Germinal center (tissue), 1 donor: ENCODE measurements at regions not wholly inside any gene's neighbourhood (a gene's known extent, or its start where the extent isn't known, plus 50 kb on each side); places are given as distances from the start of the nearest gene placed in this dataset.
"Not testable (repeated sequence)": the region's sequence is repeated elsewhere in the genome, so short reads cannot be mapped to it uniquely, and the experiment has no call there.

Experiments
- DNase-seq: peaks from one replicate; pipeline ENCODE4 v3.0.0; 2012; ENCODE audit warnings: mixed read lengths, low spot score

DNA sequence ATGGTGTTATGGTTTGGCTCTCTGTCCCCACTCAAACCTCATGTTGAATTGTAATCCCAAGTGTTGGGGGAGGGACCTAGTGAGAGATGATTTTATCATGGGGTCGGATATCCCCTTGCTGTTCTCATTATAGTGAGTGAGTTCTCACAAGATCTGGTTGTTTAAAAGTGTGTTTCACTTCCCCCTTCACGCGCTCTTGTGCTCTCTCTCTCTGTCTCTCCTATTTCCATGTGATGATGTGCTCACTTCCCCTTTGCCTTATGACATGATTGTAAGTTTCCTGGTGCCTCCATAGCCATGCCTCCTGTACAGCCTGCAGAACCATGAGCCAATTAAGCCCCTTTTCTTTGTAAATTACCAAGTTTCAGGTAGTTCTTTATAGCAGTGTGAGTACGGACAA lies 765.1 kb downstream of the KCNA4 start:
- DNase-seq, result no peak

DNA sequence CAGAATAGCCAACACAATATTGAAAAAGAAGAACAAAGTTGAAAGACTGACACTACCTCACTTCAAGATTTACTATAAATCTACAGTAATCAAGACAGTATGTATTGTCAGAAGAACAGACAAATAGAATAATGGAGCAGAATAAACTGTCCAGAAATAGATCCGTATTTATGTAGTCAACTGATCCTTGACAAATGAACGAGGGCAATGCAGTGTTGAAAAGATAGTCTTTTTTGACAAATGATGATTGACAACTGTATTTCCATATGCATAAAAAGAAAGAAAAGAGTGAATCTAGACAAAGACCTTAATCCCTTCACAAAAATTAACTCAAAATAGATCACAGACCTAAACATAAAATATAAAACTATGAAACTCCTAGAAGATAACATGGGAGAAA lies 767.1 kb downstream of the KCNA4 start:
- no peak for DNase-seq

DNA sequence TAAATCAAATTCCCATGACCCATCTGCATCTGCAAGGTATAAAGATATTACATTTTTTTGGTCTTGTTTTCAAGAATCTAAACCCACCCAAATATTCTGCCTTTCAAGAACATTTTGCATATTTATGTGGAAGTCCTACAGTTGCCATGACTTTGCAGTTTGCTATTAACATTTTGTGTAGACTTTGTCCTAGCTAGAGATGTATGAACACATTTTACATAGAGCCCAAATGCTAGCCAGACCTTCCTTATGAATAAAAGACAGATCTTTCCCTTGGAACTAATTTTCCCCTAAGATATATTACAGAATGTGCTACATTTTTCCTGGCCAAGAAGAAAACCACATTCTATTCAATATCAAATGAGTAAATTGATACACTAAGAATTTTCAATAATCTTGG lies 772.5 kb downstream of the KCNA4 start:
- DNase-seq, result no peak

GRCh38 chr11:29243616-29244015 lies 773.2 kb downstream of the KCNA4 start:
- no peak for DNase-seq

- no peak for DNase-seq
Observed at GRCh38 chr11:29231991-29232390, 784.8 kb downstream of the KCNA4 start.

DNA sequence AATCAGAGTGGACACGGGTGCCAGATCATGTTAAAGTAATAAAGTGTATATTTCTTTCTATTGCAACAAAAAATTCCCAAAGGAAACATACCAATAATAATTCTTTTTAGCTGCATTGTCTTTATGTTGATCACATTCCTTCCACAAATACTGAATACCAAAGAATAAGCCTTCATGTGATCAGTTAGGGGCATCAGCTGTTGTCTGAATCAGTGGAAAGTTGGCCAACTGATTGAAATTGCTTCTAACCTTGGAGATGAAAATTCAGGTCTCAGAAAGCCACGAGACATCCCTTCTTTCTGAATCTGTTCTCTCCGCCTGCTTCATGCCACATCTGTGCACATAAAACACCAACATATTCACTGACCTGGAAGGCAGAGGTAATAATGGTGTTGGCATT lies 785.2 kb downstream of the KCNA4 start:
- no peak for DNase-seq

GRCh38 chr11:29227811-29228210 lies 789.0 kb downstream of the KCNA4 start:
- DNase-seq, result no peak

DNA sequence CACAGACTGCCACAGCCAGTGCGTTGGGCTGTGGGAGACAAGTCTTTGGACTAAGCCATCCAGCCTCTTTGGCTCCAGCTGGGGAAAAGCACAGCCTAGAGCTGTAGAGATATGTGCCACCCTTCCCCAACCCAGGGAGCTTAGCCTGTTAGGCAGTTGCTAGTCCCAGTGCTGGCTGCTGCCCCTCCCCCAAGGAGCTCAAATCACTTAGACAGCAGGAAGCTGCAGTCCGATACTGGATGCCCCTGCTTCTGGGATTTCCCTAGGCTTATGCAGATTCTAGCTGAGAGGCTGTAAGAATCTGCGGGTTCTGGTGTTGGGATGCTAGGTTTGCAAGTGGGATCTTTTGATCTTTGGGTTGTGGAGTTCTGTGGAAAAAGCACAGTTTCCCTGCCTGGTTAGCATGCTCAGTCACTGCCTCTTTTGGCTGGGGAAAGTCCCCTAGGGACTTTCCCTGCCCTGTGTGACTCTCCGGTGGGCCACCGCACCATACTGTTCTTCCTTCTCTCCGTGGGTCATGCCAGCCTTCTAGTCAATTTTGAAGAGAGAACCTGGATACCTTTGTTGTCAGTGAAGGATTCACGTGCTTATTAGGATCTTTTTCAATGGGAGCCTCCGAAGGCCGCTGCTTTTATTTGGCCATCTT lies 792.0 kb downstream of the KCNA4 start:
- no peak for DNase-seq

- not testable (repeated sequence) for DNase-seq
Observed at GRCh38 chr11:29219531-29219930, 797.3 kb downstream of the KCNA4 start.

DNA sequence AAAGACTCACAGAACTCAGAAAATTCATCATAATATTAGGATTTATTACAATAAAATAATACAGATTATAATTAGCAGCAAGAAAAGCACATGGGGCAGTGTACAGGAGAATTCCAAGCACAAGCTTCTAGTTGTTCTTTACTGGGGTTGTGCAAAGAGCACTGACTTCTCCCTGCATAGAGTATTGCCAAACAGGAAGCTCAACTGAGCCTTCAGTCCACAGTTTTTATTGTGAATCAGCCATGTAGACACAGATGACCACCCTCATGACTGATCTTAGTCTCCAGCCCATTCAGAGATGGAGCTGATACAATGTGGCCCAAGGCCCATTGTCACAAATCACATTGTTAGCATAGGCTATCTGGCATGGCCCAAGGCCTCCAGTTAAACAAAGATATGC lies 798.9 kb downstream of the KCNA4 start:
- no peak for DNase-seq

- no peak for DNase-seq
Observed at GRCh38 chr11:29214833-29215232, 802.0 kb downstream of the KCNA4 start.

GRCh38 chr11:29211202-29211601 lies 805.6 kb downstream of the KCNA4 start:
- no peak for DNase-seq

DNA sequence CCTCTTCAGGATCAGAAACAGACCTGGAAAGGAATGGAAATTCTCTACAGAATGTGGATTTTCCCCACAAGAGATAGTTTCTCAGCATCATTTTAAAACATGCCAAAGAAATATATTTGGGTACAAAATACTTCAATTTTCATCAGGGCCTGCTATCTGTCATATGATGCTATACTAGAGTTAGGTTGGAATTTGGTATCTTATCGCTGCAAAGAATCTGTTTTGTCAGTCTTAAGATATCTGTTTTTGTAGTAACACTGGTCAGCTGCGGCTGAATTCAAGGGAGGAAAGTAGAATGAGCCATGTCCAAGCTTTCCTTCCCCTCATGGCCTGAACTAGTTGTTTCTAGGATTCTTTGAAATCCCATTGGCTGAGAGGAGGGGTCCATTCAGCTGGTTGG lies 806.4 kb downstream of the KCNA4 start:
- no peak for DNase-seq

DNA sequence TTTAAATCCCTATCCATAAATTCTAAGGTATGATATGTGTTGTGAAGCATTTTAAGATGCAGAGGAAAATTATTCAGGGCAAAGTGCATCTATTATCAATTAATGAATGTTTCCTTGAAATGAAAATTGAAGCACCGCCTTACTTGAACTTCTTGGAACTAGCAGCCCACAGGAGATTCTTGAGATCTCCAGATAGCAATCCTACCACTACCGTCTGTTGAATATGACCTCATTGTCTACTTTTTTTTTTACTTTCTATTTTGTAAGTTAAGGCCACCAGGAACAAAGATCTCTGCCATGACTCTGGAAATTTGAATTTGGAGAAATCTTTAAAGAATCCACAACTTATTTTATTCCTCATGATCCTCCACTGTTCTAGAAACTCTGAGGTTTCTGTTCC lies 808.7 kb downstream of the KCNA4 start:
- DNase-seq, result no peak

- DNase-seq, result no peak
Observed at GRCh38 chr11:29200791-29201562, 815.9 kb downstream of the KCNA4 start.

DNA sequence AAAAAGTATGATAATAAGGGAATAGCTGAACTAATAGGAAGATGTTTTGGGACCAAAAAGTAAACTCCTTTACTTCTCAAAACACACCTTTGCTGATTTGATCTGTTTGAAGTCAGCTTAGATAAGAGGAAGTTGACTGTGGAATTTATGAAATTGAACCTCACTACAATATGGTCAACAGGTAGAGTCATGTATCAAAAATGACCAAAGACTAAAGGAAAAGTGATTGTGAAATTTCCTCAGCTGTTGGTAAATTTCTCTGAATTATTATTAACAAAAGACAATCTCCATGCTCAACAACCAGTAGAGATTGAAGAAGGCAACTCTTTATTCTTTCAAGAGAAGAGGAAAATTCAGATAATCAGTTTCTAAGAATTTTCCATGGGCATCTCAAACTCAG lies 826.5 kb downstream of the KCNA4 start:
- no peak for DNase-seq

GRCh38 chr11:29187215-29187614 lies 829.6 kb downstream of the KCNA4 start:
- DNase-seq, result no peak

DNA sequence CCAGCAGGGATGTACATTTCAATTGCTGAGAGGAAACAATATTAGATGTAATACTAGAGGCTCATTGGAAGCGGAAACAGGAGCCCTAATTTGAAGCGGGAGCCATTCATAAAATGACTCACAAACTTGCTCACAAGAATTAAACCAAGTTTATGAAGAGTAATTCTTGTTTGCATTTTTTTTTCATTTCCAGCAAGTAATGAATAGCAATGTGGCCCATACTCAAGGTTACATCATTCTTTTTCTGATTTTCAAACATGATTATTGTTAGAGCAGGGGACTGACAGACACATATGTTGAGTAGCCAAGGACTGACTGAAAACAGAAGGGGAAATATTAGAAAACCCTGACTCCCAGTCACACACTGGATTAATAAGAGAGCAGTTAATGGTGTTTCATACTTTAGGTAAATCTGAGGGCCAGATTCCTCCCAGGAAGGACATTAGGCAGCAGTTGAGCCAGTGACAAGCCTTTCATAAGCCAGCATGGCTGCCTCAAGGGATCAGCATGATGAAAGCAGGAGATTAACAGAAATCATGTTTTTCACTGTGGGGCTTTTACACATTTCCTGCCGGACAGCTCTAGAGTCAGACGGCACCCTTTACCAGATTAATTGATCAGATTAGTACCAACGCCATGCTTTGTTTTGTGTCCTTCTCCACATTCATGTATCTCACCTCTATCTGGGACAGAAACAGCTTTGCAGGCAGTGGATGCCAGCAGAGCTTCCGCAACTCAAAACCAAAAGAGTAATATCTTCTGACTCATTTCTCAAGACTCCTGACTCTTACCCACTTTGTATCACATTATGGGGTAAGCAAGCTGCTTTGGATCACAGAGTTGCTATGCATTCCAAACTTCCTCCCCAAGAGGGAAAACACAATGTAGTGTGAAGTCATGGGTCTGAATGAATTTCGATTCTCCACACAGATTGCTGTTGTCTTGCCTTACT lies 831.6 kb downstream of the KCNA4 start:
- DNase-seq, result no peak

DNA sequence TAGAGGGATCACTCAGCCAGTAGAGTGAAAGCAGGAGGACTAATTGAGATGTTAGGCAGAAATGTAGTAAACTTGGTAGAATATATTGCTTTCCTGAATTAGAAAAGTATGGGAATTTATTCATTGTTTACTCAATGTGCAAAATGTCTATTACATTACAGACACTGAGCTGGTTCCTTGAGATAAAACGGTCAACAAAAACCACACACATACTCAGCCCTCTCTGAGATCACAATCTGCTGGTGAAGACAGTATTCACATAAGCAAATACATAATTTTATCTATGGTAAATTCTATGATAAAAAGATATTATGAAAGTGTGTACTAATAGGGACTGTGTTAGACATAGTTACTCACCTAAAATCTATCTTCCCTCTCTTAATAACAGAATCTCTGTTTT lies 833.5 kb downstream of the KCNA4 start:
- DNase-seq, result no peak

- DNase-seq, result no peak
Observed at GRCh38 chr11:29173660-29174062, 843.2 kb downstream of the KCNA4 start.

- no peak for DNase-seq
Observed at GRCh38 chr11:29171360-29171950, 845.4 kb downstream of the KCNA4 start.

DNA sequence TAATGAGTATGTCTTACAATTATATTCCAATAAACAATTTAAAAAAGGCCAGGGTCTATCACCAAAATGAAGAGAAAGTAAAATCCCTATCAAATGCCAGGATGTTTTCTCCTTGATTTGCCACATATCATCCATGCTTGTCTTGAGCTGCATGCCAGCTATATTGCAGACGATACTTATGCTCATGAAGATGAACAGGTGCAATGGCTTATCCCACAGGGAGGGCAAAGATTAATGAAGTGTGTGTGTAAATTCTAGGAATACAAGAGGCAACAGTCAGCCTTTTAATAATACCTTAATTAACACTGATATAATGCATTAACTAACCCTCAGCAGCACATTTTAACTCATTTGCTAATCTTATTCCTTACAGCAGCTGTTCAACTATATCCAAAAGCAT lies 850.5 kb downstream of the KCNA4 start:
- DNase-seq, result no peak
